Neuronal stem cell (in vitro differentiated cells): ENCODE measurements at regions not wholly inside any gene's neighbourhood (a gene's known extent, or its start where the extent isn't known, plus 50 kb on each side); places are given as distances from the start of the nearest gene placed in this dataset.

Experiments used
- DNase-seq: peaks from one replicate; pipeline ENCODE4 v3.0.0-alpha.2; 2013; ENCODE audit warnings: low spot score
- H2AFZ ChIP-seq: one replicate; pipeline ENCODE4 v1.6.1; 2013; ENCODE audit warnings: mild to moderate bottlenecking, low read length, inconsistent platforms
- H2AK5ac ChIP-seq: 2 replicates; pipeline ENCODE4 v1.6.1; 2013; ENCODE audit warnings: low read depth, mild to moderate bottlenecking, inconsistent platforms, low read length, moderate library complexity, mixed read lengths
- H2BK120ac ChIP-seq: 2 replicates; pipeline ENCODE4 v1.6.1; 2013; ENCODE audit warnings: low read depth, mild to moderate bottlenecking, inconsistent platforms, low read length, moderate library complexity, mixed read lengths
- H2BK12ac ChIP-seq: one replicate; pipeline ENCODE4 v1.6.1; 2013; ENCODE audit warnings: low read length, inconsistent platforms
- H2BK15ac ChIP-seq: 2 replicates; pipeline ENCODE4 v1.6.1; 2013; ENCODE audit warnings: mild to moderate bottlenecking, low read length, inconsistent platforms, mixed read lengths
- H2BK5ac ChIP-seq: one replicate; pipeline ENCODE4 v1.6.1; 2013; ENCODE audit warnings: inconsistent platforms, mild to moderate bottlenecking, low read length, moderate library complexity
- H3K14ac ChIP-seq: one replicate; pipeline ENCODE4 v1.6.1; 2013; ENCODE audit warnings: low read length, inconsistent platforms
- H3K18ac ChIP-seq: 2 replicates; pipeline ENCODE4 v1.6.1; 2013; ENCODE audit warnings: low read length, inconsistent platforms
- H3K23ac ChIP-seq: 2 replicates; pipeline ENCODE4 v1.6.1; 2013; ENCODE audit warnings: low read depth, mild to moderate bottlenecking, mixed read lengths, low read length, inconsistent platforms; ENCODE audit not compliant: poor library complexity
- H3K27ac ChIP-seq: replicated peaks from 3 replicates; pipeline ENCODE4 v1.5.1; 2013; ENCODE audit warnings: low read length, inconsistent platforms
- H3K27me3 ChIP-seq, 3 experiments: 2 replicates each; pipeline ENCODE4 v1.6.1; 2013; ENCODE audit warnings: low read length in 3 of 3, mild to moderate bottlenecking in 2 of 3, inconsistent platforms in 1 of 3, low read depth in 1 of 3, mixed read lengths in 1 of 3, moderate library complexity in 1 of 3; ENCODE audit not compliant: control insufficient read depth in 3 of 3, insufficient read depth in 3 of 3
- H3K36me3 ChIP-seq, 2 donors: replicated peaks in 1 of 2; 2 replicates each; pipeline ENCODE4 v1.6.1; 2013; ENCODE audit warnings: low read length in 2 of 2; ENCODE audit not compliant: control insufficient read depth in 2 of 2, insufficient read depth in 2 of 2
- H3K4ac ChIP-seq: 2 replicates; pipeline ENCODE4 v1.6.1; 2013; ENCODE audit warnings: inconsistent platforms, mild to moderate bottlenecking, low read length, moderate library complexity
- H3K4me1 ChIP-seq, 2 donors: 1 replicate in 1 of 2; 2 replicates in 1 of 2; pipeline ENCODE4 v1.6.1; 2013; ENCODE audit warnings: low read length in 2 of 2, low read depth in 1 of 2; ENCODE audit not compliant: control insufficient read depth in 2 of 2, insufficient read depth in 1 of 2
- H3K4me2 ChIP-seq: one replicate; pipeline ENCODE4 v1.6.1; 2013; ENCODE audit warnings: mild to moderate bottlenecking, low read length, inconsistent platforms; ENCODE audit not compliant: insufficient read depth, poor library complexity, severe bottlenecking
- H3K4me3 ChIP-seq, 2 donors: 2 replicates each; pipeline ENCODE4 v1.5.1; 2013; ENCODE audit warnings: low read length in 2 of 2, mild to moderate bottlenecking in 2 of 2, inconsistent platforms in 1 of 2, moderate library complexity in 1 of 2
- H3K79me1 ChIP-seq: one replicate; pipeline ENCODE4 v1.6.1; 2013; ENCODE audit warnings: low read depth, mild to moderate bottlenecking, inconsistent platforms, low read length, moderate library complexity
- H3K9ac ChIP-seq: one replicate; pipeline ENCODE4 v1.6.1; 2013; ENCODE audit warnings: mild to moderate bottlenecking, low read depth, low read length, inconsistent platforms; ENCODE audit not compliant: poor library complexity
- H3K9me3 ChIP-seq, 2 donors: replicated peaks in 1 of 2; 2 replicates each; pipeline versions ENCODE3 to v1.6.1; 2013; ENCODE audit warnings: low read length in 2 of 2, mild to moderate bottlenecking in 2 of 2, inconsistent platforms in 1 of 2, low read depth in 1 of 2, mixed read lengths in 1 of 2, moderate library complexity in 1 of 2; ENCODE audit not compliant: control insufficient read depth in 2 of 2, insufficient read depth in 1 of 2
- H4K8ac ChIP-seq: one replicate; pipeline ENCODE4 v1.6.1; 2013; ENCODE audit warnings: low read depth, mild to moderate bottlenecking, inconsistent platforms, low read length, moderate library complexity
- H4K91ac ChIP-seq: one replicate; pipeline ENCODE4 v1.6.1; 2013; ENCODE audit warnings: low read length, low read depth, mild to moderate bottlenecking, inconsistent platforms; ENCODE audit not compliant: poor library complexity
- WGBS, 2 donors: extraction: QIAGEN DNeasy Blood & Tissue Kit; methylation state at CpG; one replicate each; pipeline ENCODE4 v1.1.7; 2013; ENCODE audit warnings: missing lambda C conversion rate in 2 of 2, mixed read lengths in 1 of 2; ENCODE audit not compliant: insufficient read length in 2 of 2, insufficient replicate concordance in 1 of 2; ENCODE audit errors: extremely low coverage in 2 of 2; 5-methylcytosine and 5-hydroxymethylcytosine counted together

- H3K23ac ChIP-seq: no peak overlapping the region
- no peak overlapping the region for H3K4me2 ChIP-seq
- no peaks in the 10 kb centered on the region for H3K27me3 ChIP-seq
- no peaks in the 10 kb centered on the region for H3K79me1 ChIP-seq
- H3K9me3 ChIP-seq: no peaks in the 10 kb centered on the region
- no peak overlapping the region for H2BK120ac ChIP-seq
- no peak overlapping the region for H2BK5ac ChIP-seq
- H2BK12ac ChIP-seq: no peak overlapping the region
- no peaks in the 10 kb centered on the region for H3K4me1 ChIP-seq
- no peak overlapping the region for H3K4me3 ChIP-seq
- H4K8ac ChIP-seq: no peak overlapping the region
- no peak overlapping the region for H3K27ac ChIP-seq
- DNase-seq: no peak
- no peak overlapping the region for H3K14ac ChIP-seq
- no peak overlapping the region for H2AFZ ChIP-seq
- no peak overlapping the region for H4K91ac ChIP-seq
- no peak overlapping the region for H3K9ac ChIP-seq
- no peak overlapping the region for H3K18ac ChIP-seq
- WGBS, 2 donors: no CpG with 5 or more reads among the region's 4 CpGs
- H3K4ac ChIP-seq: no peak overlapping the region
- H3K36me3 ChIP-seq: no peaks in the 10 kb centered on the region
- H2BK15ac ChIP-seq: no peak overlapping the region
- no peak overlapping the region for H2AK5ac ChIP-seq
Observed at GRCh38 chr21:26669215-26669764, 96.2 kb upstream of the CYYR1 start.

GRCh38 chr21:26659757-26660156 is 86.7 kb upstream of the CYYR1 start:
- no CpG with 5 or more reads among the region's 4 CpGs for WGBS, 2 donors
- no peak overlapping the region for H3K27ac ChIP-seq
- H2AK5ac ChIP-seq: no peak overlapping the region
- H3K23ac ChIP-seq: no peak overlapping the region
- no peak overlapping the region for H3K4ac ChIP-seq
- no peak overlapping the region for H4K91ac ChIP-seq
- H3K18ac ChIP-seq: no peak overlapping the region
- no peak for DNase-seq
- peaks cover 0 to 4% of the 10 kb centered on the region in 2 donors for H3K9me3 ChIP-seq
- no peaks in the 10 kb centered on the region for H3K27me3 ChIP-seq
- H3K14ac ChIP-seq: no peak overlapping the region
- H4K8ac ChIP-seq: no peak overlapping the region
- no peaks in the 10 kb centered on the region for H3K79me1 ChIP-seq
- H3K4me3 ChIP-seq: no peak overlapping the region
- no peak overlapping the region for H2BK5ac ChIP-seq
- H2BK120ac ChIP-seq: no peak overlapping the region
- H3K4me2 ChIP-seq: no peak overlapping the region
- no peaks in the 10 kb centered on the region for H3K36me3 ChIP-seq
- H3K9ac ChIP-seq: no peak overlapping the region
- peak overlapping the region; percentile 45 for H2AFZ ChIP-seq
- H2BK12ac ChIP-seq: no peak overlapping the region
- H3K4me1 ChIP-seq: no peaks in the 10 kb centered on the region
- H2BK15ac ChIP-seq: no peak overlapping the region

- no peak overlapping the region for H3K18ac ChIP-seq
- no peak overlapping the region for H4K91ac ChIP-seq
- H3K36me3 ChIP-seq: no peaks in the 10 kb centered on the region
- peak overlapping the region; percentile 45 for H2AFZ ChIP-seq
- H3K4me2 ChIP-seq: no peak overlapping the region
- H3K9ac ChIP-seq: no peak overlapping the region
- no peak overlapping the region for H2BK5ac ChIP-seq
- no peak overlapping the region for H3K27ac ChIP-seq
- no peak overlapping the region for H2BK15ac ChIP-seq
- H3K4ac ChIP-seq: no peak overlapping the region
- H2BK120ac ChIP-seq: no peak overlapping the region
- peaks cover 0 to 4% of the 10 kb centered on the region in 2 donors for H3K9me3 ChIP-seq
- no peak overlapping the region for H2BK12ac ChIP-seq
- no peaks in the 10 kb centered on the region for H3K27me3 ChIP-seq
- no peak overlapping the region for H3K4me3 ChIP-seq
- no peaks in the 10 kb centered on the region for H3K4me1 ChIP-seq
- H4K8ac ChIP-seq: no peak overlapping the region
- no CpG with 5 or more reads among the region's 1 CpG for WGBS, 2 donors
- no peak overlapping the region for H3K14ac ChIP-seq
- no peak overlapping the region for H3K23ac ChIP-seq
- no peaks in the 10 kb centered on the region for H3K79me1 ChIP-seq
- DNase-seq: no peak
- no peak overlapping the region for H2AK5ac ChIP-seq
Observed at GRCh38 chr21:26659182-26659581, 86.1 kb upstream of the CYYR1 start.

GRCh38 chr21:26655460-26655859 is 82.4 kb upstream of the CYYR1 start:
- WGBS, 2 donors: no CpG with 5 or more reads among the region's 6 CpGs
- H3K36me3 ChIP-seq: no peaks in the 10 kb centered on the region
- no peak overlapping the region for H3K18ac ChIP-seq

More at GRCh38 chr21:26655460-26655859, 82.4 kb upstream of the CYYR1 start:
- Histone ChIP-seq H3K4ac (no peak overlapping the region), H3K9me3 (no peaks in the 10 kb centered on the region), H2BK15ac (no peak overlapping the region), H2AFZ (no peak overlapping the region), H2BK120ac (no peak overlapping the region), H2AK5ac (no peak overlapping the region), H3K79me1 (no peaks in the 10 kb centered on the region), H2BK12ac (no peak overlapping the region), H4K8ac (no peak overlapping the region), H3K23ac (no peak overlapping the region), H4K91ac (no peak overlapping the region), H3K4me3 (no peak overlapping the region), H3K27me3 (no peaks in the 10 kb centered on the region), H3K4me2 (no peak overlapping the region), H3K14ac (no peak overlapping the region), H3K9ac (no peak overlapping the region), H2BK5ac (no peak overlapping the region), H3K27ac (no peak overlapping the region), H3K4me1 (no peaks in the 10 kb centered on the region)
- no peak for DNase-seq
